ENCODE measurements at regions not wholly inside any gene's neighbourhood (a gene's known extent, or its start where the extent isn't known, plus 50 kb on each side); places are given as distances from the start of the nearest gene placed in this dataset.

DNA sequence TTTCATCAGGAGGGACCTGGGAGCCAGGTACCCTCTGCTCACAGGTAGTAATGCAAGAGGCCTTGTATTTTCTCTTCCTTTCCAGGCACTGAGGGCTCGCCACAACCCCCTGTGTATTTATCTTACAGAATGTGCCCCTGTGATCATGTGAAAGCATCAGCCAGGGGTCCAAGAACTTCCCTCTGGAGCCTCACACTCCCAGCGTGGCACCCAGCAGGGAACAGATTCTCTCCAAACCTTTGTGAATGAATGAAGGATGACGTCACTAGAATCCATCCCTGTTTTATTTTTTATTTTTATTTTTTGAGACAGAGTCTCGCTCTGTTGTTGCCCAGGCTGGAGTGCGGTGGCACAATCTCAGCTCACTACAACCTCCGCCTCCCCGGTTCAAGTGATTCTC, 107.3 kb upstream of the IER5L start:
- DNase-seq: no peak
- Histone ChIP-seq H3K9me2 (no peaks in the 10 kb centered on the region), H3K4me3 (ENCODE audit: low read depth in 2 of 2, low read length in 1 of 2) (no peak overlapping the region), H3K9me3 (no peaks in the 10 kb centered on the region), H3K9ac (no peak overlapping the region), H3K4me2 (no peak overlapping the region), H2AFZ (ENCODE audit: low read depth) (no peak overlapping the region), H3K79me2 (ENCODE audit: insufficient read depth) (no peaks in the 10 kb centered on the region), H3F3A (replicated peaks; ENCODE audit: insufficient read depth) (no peaks in the 10 kb centered on the region), H4K20me1 (ENCODE audit: insufficient read depth) (no peaks in the 10 kb centered on the region), H3K27ac (ENCODE audit: low read depth in 2 of 2, low read length in 1 of 2) (no peak overlapping the region), H3K4me1 (ENCODE audit: control insufficient read depth in 1 of 2, insufficient read depth in 2 of 2, low read depth in 1 of 2, low read length in 1 of 2) (peaks cover 0 to 8% of the 10 kb centered on the region in 2 experiments; a peak in 1 of 4 replicates), H3K36me3 (replicated peaks in 1 of 2; ENCODE audit: control insufficient read depth in 1 of 2, insufficient read depth in 2 of 2, low read length in 1 of 2) (no peaks in the 10 kb centered on the region), H3K27me3 (ENCODE audit: insufficient read depth) (no peaks in the 10 kb centered on the region)
- 94% methylated on average over 7 of the region's 7 CpGs for WGBS (ENCODE audit: low lambda C conversion rate)
- CTCF ChIA-PET: no interaction called here
- TF ChIP-seq EZH2phosphoT487 (IDR thresholded peaks at IDR 0.05; ENCODE audit: borderline replicate concordance, low read depth) (no peak), RAD21 (IDR thresholded peaks at IDR 0.05; ENCODE audit: low read length) (no peak)
- TF ChIP-seq, protein P1, sequence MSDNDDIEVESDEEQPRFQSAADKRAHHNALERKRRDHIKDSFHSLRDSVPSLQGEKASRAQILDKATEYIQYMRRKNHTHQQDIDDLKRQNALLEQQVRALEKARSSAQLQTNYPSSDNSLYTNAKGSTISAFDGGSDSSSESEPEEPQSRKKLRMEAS (IDR thresholded peaks at IDR 0.05; ENCODE audit: low read depth): no peak
- POLR2A ChIA-PET: no interaction called here

DNA sequence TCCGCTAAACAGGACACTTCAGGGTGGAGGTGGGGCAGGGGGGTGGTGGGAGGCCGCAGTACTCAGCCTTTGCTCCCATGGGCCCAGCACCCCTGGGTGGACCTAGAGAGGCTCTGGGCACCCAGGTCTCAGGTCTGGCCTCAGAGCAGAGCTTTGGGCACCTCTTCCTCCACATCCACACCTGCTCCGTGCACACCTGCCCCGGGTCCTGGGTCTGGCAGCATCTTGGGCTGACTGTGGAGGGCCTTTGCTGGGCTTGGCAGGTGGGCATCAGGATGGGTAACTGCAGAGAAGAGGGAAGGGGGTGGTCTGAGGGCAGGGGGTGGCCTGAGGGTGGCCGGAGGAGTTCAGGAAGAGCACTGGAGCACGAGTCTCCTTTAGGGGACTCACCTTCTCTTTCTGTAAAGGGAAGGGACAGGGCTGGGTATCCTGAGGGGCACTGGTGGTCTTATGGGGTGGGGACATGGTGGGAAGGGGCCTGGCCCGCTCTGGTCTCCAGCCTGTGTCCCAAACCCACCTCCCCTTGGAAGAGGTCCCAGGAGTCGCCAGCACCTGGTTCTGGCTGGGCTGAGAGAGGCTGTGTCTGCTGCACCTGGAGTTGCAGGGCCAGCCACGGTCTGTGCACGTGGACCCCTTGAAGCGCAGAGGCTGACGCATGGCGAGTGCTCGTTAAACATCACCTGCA, 106.7 kb upstream of the IER5L start:
- Histone ChIP-seq H4K20me1 (ENCODE audit: insufficient read depth) (no peaks in the 10 kb centered on the region), H3K36me3 (replicated peaks in 1 of 2; ENCODE audit: control insufficient read depth in 1 of 2, insufficient read depth in 2 of 2, low read length in 1 of 2) (no peaks in the 10 kb centered on the region), H3K9me3 (no peaks in the 10 kb centered on the region), H3K9me2 (no peaks in the 10 kb centered on the region), H3K4me1 (ENCODE audit: control insufficient read depth in 1 of 2, insufficient read depth in 2 of 2, low read depth in 1 of 2, low read length in 1 of 2) (peaks cover 0 to 8% of the 10 kb centered on the region in 2 experiments; a peak in 1 of 4 replicates), H3K27ac (ENCODE audit: low read depth in 2 of 2, low read length in 1 of 2) (no peak overlapping the region), H3K27me3 (ENCODE audit: insufficient read depth) (no peaks in the 10 kb centered on the region), H3K9ac (no peak overlapping the region), H3K4me3 (ENCODE audit: low read depth in 2 of 2, low read length in 1 of 2) (no peak overlapping the region), H3K4me2 (no peak overlapping the region), H3F3A (replicated peaks; ENCODE audit: insufficient read depth) (no peaks in the 10 kb centered on the region), H2AFZ (ENCODE audit: low read depth) (no peak overlapping the region), H3K79me2 (ENCODE audit: insufficient read depth) (no peaks in the 10 kb centered on the region)
- ChIA-PET CTCF (no interaction called here), POLR2A (no interaction called here)
- 80% methylated on average over 3 of the region's 14 CpGs for WGBS (ENCODE audit: low lambda C conversion rate)
- TF ChIP-seq RXRA (IDR thresholded peaks at IDR 0.05; ENCODE audit: borderline replicate concordance, low read depth) (no peak), RFX5 (IDR thresholded peaks at IDR 0.05; ENCODE audit: low read length) (no peak), YY1 (IDR thresholded peaks at IDR 0.05; ENCODE audit: low read depth) (no peak), JUND (IDR thresholded peaks at IDR 0.05) (no peak)
- TF ChIP-seq, protein P2, sequence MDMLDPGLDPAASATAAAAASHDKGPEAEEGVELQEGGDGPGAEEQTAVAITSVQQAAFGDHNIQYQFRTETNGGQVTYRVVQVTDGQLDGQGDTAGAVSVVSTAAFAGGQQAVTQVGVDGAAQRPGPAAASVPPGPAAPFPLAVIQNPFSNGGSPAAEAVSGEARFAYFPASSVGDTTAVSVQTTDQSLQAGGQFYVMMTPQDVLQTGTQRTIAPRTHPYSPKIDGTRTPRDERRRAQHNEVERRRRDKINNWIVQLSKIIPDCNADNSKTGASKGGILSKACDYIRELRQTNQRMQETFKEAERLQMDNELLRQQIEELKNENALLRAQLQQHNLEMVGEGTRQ (IDR thresholded peaks at IDR 0.05; ENCODE audit: borderline replicate concordance, low read depth, low read length): no peak
- DNase-seq: no peak

DNA sequence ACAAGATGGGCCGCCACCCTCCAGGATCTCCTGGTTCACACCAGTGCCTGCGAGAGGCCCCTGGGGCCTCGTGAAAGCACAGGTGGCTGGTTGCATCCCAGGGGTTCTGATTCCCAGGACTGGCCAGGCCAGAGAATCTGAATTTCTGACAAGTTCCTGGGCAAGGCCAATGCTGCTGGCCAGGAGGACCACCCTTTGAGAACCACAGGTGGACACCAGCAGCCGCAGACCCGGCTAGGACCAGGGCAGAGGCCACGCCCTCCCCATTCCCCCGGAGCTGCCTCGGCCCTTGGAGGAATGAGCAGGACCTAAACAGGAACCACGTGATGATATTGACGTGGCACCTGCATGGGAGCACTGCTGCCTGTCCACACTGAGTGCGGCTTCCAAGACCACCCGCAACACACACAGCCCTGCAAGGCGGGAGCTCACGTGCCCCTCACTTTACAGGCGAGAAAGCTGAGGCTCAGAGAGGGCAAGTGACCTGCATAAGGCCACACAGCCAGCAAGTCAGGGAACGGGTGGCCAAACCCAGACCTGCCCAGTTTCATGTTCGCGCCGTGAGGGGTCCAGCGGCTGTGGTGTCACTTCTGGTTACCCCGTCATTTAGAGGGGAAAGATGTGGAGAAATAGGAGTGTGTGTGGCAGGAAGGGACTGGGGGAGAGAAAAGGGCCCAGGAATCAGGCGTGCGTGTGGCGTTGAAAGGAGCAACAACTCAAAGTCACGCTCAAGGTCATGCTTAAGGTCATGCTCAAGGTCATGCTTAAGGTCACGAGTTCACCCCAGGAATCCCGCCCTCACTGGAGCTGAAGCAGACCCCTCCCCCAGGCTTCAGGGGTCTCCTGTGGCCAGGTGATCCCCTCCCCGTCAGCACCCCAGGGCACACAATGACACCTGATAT, 105.9 kb upstream of the IER5L start:
- Histone ChIP-seq H3K4me3 (ENCODE audit: low read depth in 2 of 2, low read length in 1 of 2) (no peak overlapping the region), H4K20me1 (ENCODE audit: insufficient read depth) (no peaks in the 10 kb centered on the region), H3K27me3 (ENCODE audit: insufficient read depth) (no peaks in the 10 kb centered on the region), H3K36me3 (replicated peaks in 1 of 2; ENCODE audit: control insufficient read depth in 1 of 2, insufficient read depth in 2 of 2, low read length in 1 of 2) (no peaks in the 10 kb centered on the region), H3K79me2 (ENCODE audit: insufficient read depth) (no peaks in the 10 kb centered on the region), H3K27ac (ENCODE audit: low read depth in 2 of 2, low read length in 1 of 2) (no peak overlapping the region), H3K4me2 (no peak overlapping the region), H3K9me3 (no peaks in the 10 kb centered on the region), H3K9ac (no peak overlapping the region), H3K9me2 (no peaks in the 10 kb centered on the region), H2AFZ (ENCODE audit: low read depth) (no peak overlapping the region), H3K4me1 (ENCODE audit: control insufficient read depth in 1 of 2, insufficient read depth in 2 of 2, low read depth in 1 of 2, low read length in 1 of 2) (peaks cover 0 to 8% of the 10 kb centered on the region in 2 experiments; a peak in 1 of 4 replicates), H3F3A (replicated peaks; ENCODE audit: insufficient read depth) (no peaks in the 10 kb centered on the region)
- DNase-seq: no peak
- 90% methylated on average over 17 of the region's 28 CpGs for WGBS (ENCODE audit: low lambda C conversion rate)
- TF ChIP-seq RXRA (IDR thresholded peaks at IDR 0.05; ENCODE audit: borderline replicate concordance, low read depth) (no peak), ELF1 (IDR thresholded peaks at IDR 0.05) (no peak), SIN3A (IDR thresholded peaks at IDR 0.05; ENCODE audit: borderline replicate concordance, low read depth, low read length) (no peak), TEAD4 (IDR thresholded peaks at IDR 0.05; ENCODE audit: borderline replicate concordance, insufficient read depth) (no peak), RFX5 (IDR thresholded peaks at IDR 0.05; ENCODE audit: low read length) (no peak), CHD2 (IDR thresholded peaks at IDR 0.05; ENCODE audit: low read length, partially characterized antibody) (no peak), YY1 (IDR thresholded peaks at IDR 0.05; ENCODE audit: low read depth) (no peak), EP300 (IDR thresholded peaks at IDR 0.05; ENCODE audit: borderline replicate concordance in 1 of 2, low read depth in 1 of 2, low read length in 1 of 2) (no peak), GATA2 (CRISPR knock-in tag; IDR thresholded peaks at IDR 0.05) (no peak), EZH2phosphoT487 (IDR thresholded peaks at IDR 0.05; ENCODE audit: borderline replicate concordance, low read depth) (no peak)
- ChIA-PET CTCF (no interaction called here), POLR2A (no interaction called here)
